Stimulated activated CD4-positive, alpha-beta T cell treated with anti-CD3 and anti-CD28 coated beads, Interleukin-4, amount 100 ng/mL, for 48 hours (primary cell): ENCODE measurements at regions not wholly inside any gene's neighbourhood (a gene's known extent, or its start where the extent isn't known, plus 50 kb on each side); places are given as distances from the start of the nearest gene placed in this dataset.
"Not testable (repeated sequence)": the region's sequence is repeated elsewhere in the genome, so short reads cannot be mapped to it uniquely, and the experiment has no call there.

ENCODE experiments used
- DNase-seq, 2 donors: peaks; one replicate each; pipeline ENCODE4 v3.0.0-alpha.2; 2020; ENCODE audit warnings: low read depth in 2 of 2

- DNase-seq: peak; percentile 7 to 34
These were observed 104.5 kb upstream of the FMN2 start for GRCh38 chr1:239987103-239987745.

- no peak for DNase-seq
These were observed 101.7 kb upstream of the FMN2 start for GRCh38 chr1:239989990-239990389.

- DNase-seq: not testable (repeated sequence)
These were observed 99.1 kb upstream of the FMN2 start for GRCh38 chr1:239992566-239992965.

GRCh38 chr1:239993366-239993765 lies 98.3 kb upstream of the FMN2 start:
- no peak for DNase-seq

GRCh38 chr1:239995281-239995680 lies 96.4 kb upstream of the FMN2 start:
- no peak for DNase-seq

GRCh38 chr1:239997160-239997514 lies 94.5 kb upstream of the FMN2 start:
- no peak for DNase-seq

- DNase-seq: peak in 1 of 2 donors; percentile 11
These were observed 94.0 kb upstream of the FMN2 start for GRCh38 chr1:239997515-239998311.

- no peak for DNase-seq
These were observed 93.4 kb upstream of the FMN2 start for GRCh38 chr1:239998312-239998649.

GRCh38 chr1:239999170-239999569 lies 92.5 kb upstream of the FMN2 start:
- DNase-seq: no peak

- no peak for DNase-seq
These were observed 91.0 kb upstream of the FMN2 start for GRCh38 chr1:240000634-240001033.

GRCh38 chr1:240001177-240001740 lies 90.4 kb upstream of the FMN2 start:
- DNase-seq: no peak

GRCh38 chr1:240004086-240004749 lies 87.5 kb upstream of the FMN2 start:
- no peak for DNase-seq

- no peak for DNase-seq
These were observed 85.6 kb upstream of the FMN2 start for GRCh38 chr1:240005997-240006650.

- DNase-seq: no peak
These were observed 83.4 kb upstream of the FMN2 start for GRCh38 chr1:240008298-240008697.

GRCh38 chr1:240014051-240014450 lies 77.6 kb upstream of the FMN2 start:
- DNase-seq: no peak

- DNase-seq: no peak
These were observed 73.1 kb upstream of the FMN2 start for GRCh38 chr1:240018617-240019016.

- DNase-seq: no peak
These were observed 72.2 kb upstream of the FMN2 start for GRCh38 chr1:240019524-240019923.

- no peak for DNase-seq
These were observed 70.8 kb upstream of the FMN2 start for GRCh38 chr1:240020871-240021270.

GRCh38 chr1:240021709-240022108 lies 70.0 kb upstream of the FMN2 start:
- DNase-seq: no peak

GRCh38 chr1:240027059-240027462 lies 64.6 kb upstream of the FMN2 start:
- DNase-seq: no peak

GRCh38 chr1:240029418-240029817 lies 62.3 kb upstream of the FMN2 start:
- DNase-seq: no peak

GRCh38 chr1:240030236-240030635 lies 61.4 kb upstream of the FMN2 start:
- no peak for DNase-seq
